Heart left ventricle (tissue), 16 donors: ENCODE measurements at regions not wholly inside any gene's neighbourhood (a gene's known extent, or its start where the extent isn't known, plus 50 kb on each side); places are given as distances from the start of the nearest gene placed in this dataset.
"Not testable (repeated sequence)": the region's sequence is repeated elsewhere in the genome, so short reads cannot be mapped to it uniquely, and the experiment has no call there.

Source experiments
- ATAC-seq, 4 donors: fragments of 200-7000 bp; cut with Tn5 transposase; one replicate each; pipeline ENCODE4 v1.9.1; 2020 to 2022; ENCODE audit warnings: moderate library complexity in 4 of 4, mild to moderate bottlenecking in 3 of 4, moderate number of reproducible peaks in 1 of 4
- DNase-seq, 5 donors: peaks; one replicate each; pipeline ENCODE4 v3.0.0-alpha.2; 2020
- H3K27ac ChIP-seq, 12 donors: fragments of 200-600 bp; sonication (generic) in 4 of 12; one replicate each; pipeline versions ENCODE4 v1.5.0 to v1.8.0; 2016 to 2022; ENCODE audit warnings: mild to moderate bottlenecking in 2 of 12
- H3K27me3 ChIP-seq, 9 donors: fragments of 200-600 bp; sonication (generic) in 2 of 9; one replicate each; pipeline versions ENCODE4 v1.5.1 to v1.8.0; 2016 to 2022; ENCODE audit warnings: mild to moderate bottlenecking in 3 of 9
- H3K36me3 ChIP-seq, 9 donors: fragments of 200-600 bp; sonication (generic) in 2 of 9; one replicate each; pipeline versions ENCODE4 v1.5.0 to v1.8.0; 2018 to 2022; ENCODE audit warnings: mild to moderate bottlenecking in 2 of 9
- H3K4me1 ChIP-seq, 12 donors: fragments of 200-600 bp; sonication (generic) in 4 of 12; one replicate each; pipeline versions ENCODE4 v1.5.0 to v1.8.0; 2016 to 2022; ENCODE audit warnings: mild to moderate bottlenecking in 3 of 12
- H3K4me3 ChIP-seq, 12 donors: fragments of 200-600 bp; sonication (generic) in 4 of 12; one replicate each; pipeline versions ENCODE4 v1.5.0 to v1.8.0; 2017 to 2022; ENCODE audit warnings: mild to moderate bottlenecking in 9 of 12, moderate library complexity in 4 of 12
- H3K9me3 ChIP-seq, 12 donors: fragments of 200-600 bp; sonication (generic) in 4 of 12; one replicate each; pipeline versions ENCODE4 v1.5.0 to v1.8.0; 2016 to 2022; ENCODE audit warnings: mild to moderate bottlenecking in 1 of 12
- CTCF ChIP-seq, 12 donors: fragments of 200-600 bp; sonication (generic) in 4 of 12; IDR thresholded peaks; one replicate each; pipeline versions ENCODE4 v1.5.0 to v1.8.0; 2018 to 2022; ENCODE audit warnings: antibody characterized with exemption in 12 of 12, mild to moderate bottlenecking in 5 of 12
- POLR2A ChIP-seq, 2 donors: fragments of 450-650 bp; IDR thresholded peaks; one replicate each; pipeline ENCODE4 v1.6.1; 2017; ENCODE audit warnings: antibody characterized with exemption in 2 of 2, mild to moderate bottlenecking in 2 of 2, moderate library complexity in 2 of 2
- WGBS, 4 donors: extraction: QIAGEN DNeasy Blood & Tissue Kit in 2 of 4; methylation state at CpG; one replicate each; pipeline versions ENCODE4 v1.1.5 to v1.1.7; 2013 to 2018; 5-methylcytosine and 5-hydroxymethylcytosine counted together
- intact Hi-C, 10 donors: fragments of 100-400 bp; cut with DNase I; formaldehyde crosslinking; loops; one replicate each; pipeline versions ENCODE4 v1.11.1 to v1.14.2; 2022
- donor health status: ischemic (EF 13 %, LVEDD 7.1; RV severe dilation, severe dysfunction).
- donor health status: healthy with polysubstance abuse.
- donor health status: DM: no; HTN: yes; CAD: no.
- donor health status: DM: no; HTN: no; CAD: no.
- donor health status: ischemic (EF 25% LVEDD 6.9; RV normal size, moderate dysfunction).
- donor health status: ischemic (EF 25% LVEDD 5.7; RV mildly dilated, moderate dysfunction).
- donor health status: healthy.
- donor health status: DM: yes; HTN: yes; CAD: no.
- donor health status: ischemic (EF 35%, LVEDD 5.7; RV mildly dilated, moderate dysfunction).
- donor health status: nonischemic (EF 11% LVEDD 7.7; RV severe dilation, severe dysfunction).
- donor health status: DM: yes; HTN: yes; CAD: no.
- donor health status: PGD.
- donor health status: ischemic (EF 29% LVEDD 5.4; RV normal size, mild dysfunction).
- donor health status: nonischemic (EF 23%, LVEDD 6.1; RV moderate dilation, normal function).

DNA sequence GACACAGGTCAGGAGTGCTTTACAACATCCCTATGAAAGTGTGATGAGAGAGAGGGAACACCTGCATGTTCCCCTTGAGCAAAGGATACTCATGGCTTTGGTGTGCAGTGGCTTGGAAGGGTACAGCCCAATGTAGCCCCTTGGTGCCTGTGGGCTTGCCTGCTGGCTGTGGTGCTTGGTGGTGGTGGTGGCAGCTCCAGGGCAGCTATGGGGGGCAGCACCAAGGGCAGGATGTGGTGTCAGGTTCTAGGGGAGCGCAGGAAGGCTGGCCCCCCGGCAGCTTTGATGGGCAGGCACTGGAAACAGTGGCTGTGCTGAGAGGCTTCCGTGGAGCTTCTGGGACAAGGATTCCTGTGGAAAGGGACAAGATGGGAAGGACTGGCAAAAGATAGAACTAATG, 464.0 kb upstream of the ZMIZ1 start:
- TF ChIP-seq CTCF (IDR thresholded peaks at IDR 0.05): no peak
- TF ChIP-seq POLR2A (IDR thresholded peaks at IDR 0.05): no peak
- no peak overlapping the region for H3K4me3 ChIP-seq
- H3K9me3 ChIP-seq: peaks cover 0 to 18% (median 2%) of the 10 kb centered on the region in 12 donors
- ATAC-seq: no peak
- no peak for DNase-seq
- no peak overlapping the region for H3K27ac ChIP-seq
- H3K27me3 ChIP-seq: no peaks in the 10 kb centered on the region
- intact Hi-C loops: no loop called here
- no peaks in the 10 kb centered on the region for H3K36me3 ChIP-seq
- no peaks in the 10 kb centered on the region for H3K4me1 ChIP-seq
- WGBS, 4 donors: 77 to 87% (median 82%) methylated on average over 3 of the region's 3 CpGs

- no peak overlapping the region for H3K27ac ChIP-seq
- no peaks in the 10 kb centered on the region for H3K27me3 ChIP-seq
- TF ChIP-seq CTCF (IDR thresholded peaks at IDR 0.05): no peak
- TF ChIP-seq POLR2A (IDR thresholded peaks at IDR 0.05): no peak
- ATAC-seq: no peak
- WGBS, 4 donors: 66 to 78% (median 77%) methylated on average over 4 of the region's 4 CpGs
- no peak overlapping the region for H3K4me3 ChIP-seq
- peaks cover 0 to 21% (median 2%) of the 10 kb centered on the region in 12 donors for H3K9me3 ChIP-seq
- no peak for DNase-seq
- intact Hi-C loops: no loop called here
- H3K36me3 ChIP-seq: no peaks in the 10 kb centered on the region
- no peaks in the 10 kb centered on the region for H3K4me1 ChIP-seq
Measured at GRCh38 chr10:78605800-78606350, 462.9 kb upstream of the ZMIZ1 start.

DNA sequence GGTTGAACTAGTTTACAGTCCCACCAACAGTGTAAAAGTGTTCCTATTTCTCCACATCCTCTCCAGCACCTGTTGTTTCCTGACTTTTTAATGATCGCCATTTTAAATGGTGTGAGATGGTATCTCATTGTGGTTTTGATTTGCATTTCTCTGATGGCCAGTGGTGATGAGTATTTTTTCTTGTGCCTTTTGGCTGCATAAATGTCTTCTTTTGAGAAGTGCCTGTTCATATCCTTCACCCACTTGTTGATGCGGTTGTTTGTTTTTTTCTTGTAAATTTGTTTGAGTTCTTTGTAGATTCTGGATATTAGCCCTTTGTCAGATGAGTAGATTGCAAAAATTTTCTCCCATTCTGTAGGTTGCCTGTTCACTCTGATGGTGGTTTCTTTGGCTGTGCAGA, 462.0 kb upstream of the ZMIZ1 start:
- H3K27ac ChIP-seq: not testable (repeated sequence)

DNA sequence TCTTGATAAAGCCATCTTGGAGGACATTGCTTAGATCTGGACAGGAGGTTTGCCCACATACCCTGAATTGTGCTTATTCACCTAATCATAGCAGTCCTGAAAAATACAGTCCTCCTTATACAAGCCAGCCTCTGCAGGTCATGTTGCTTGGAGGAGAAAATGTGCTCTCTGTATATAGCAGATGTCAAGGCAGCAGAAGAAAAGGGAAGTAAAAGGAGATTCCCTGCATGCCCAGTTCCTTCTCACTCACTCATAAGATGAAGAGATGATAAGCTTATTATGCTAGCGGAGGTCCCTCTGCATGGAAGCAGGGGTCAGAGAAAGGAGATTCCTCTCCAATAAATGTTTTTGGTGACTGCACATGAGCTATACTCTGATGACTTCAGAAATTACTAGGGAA, 458.8 kb upstream of the ZMIZ1 start:
- H3K4me1 ChIP-seq: no peaks in the 10 kb centered on the region
- no peak overlapping the region for H3K27ac ChIP-seq
- no peak for DNase-seq
- TF ChIP-seq POLR2A (IDR thresholded peaks at IDR 0.05): no peak
- TF ChIP-seq CTCF (IDR thresholded peaks at IDR 0.05): no peak
- H3K36me3 ChIP-seq: no peaks in the 10 kb centered on the region
- intact Hi-C loops: no loop called here
- peaks cover 0 to 21% (median 2%) of the 10 kb centered on the region in 12 donors for H3K9me3 ChIP-seq
- WGBS, 4 donors: 76 to 95% (median 86%) methylated on average over 1 of the region's 1 CpG
- ATAC-seq: no peak
- H3K4me3 ChIP-seq: no peak overlapping the region
- no peaks in the 10 kb centered on the region for H3K27me3 ChIP-seq

More for the DNA sequence above, 462.0 kb upstream of the ZMIZ1 start:
- H3K27me3 ChIP-seq, H3K4me3 ChIP-seq, H3K4me1 ChIP-seq, DNase-seq, intact Hi-C loops, H3K36me3 ChIP-seq, ATAC-seq: not testable (repeated sequence)
- WGBS, 4 donors: 91 to 96% (median 92%) methylated on average over 2 of the region's 2 CpGs
- H3K9me3 ChIP-seq: peaks cover 0 to 21% (median 2%) of the 10 kb centered on the region in 12 donors

GRCh38 chr10:78613132-78613531, 455.6 kb upstream of the ZMIZ1 start:
- H3K4me3 ChIP-seq: no peak overlapping the region
- TF ChIP-seq POLR2A (IDR thresholded peaks at IDR 0.05) (no peak), CTCF (IDR thresholded peaks at IDR 0.05) (no peak)
- no peaks in the 10 kb centered on the region for H3K36me3 ChIP-seq
- ATAC-seq: no peak
- H3K4me1 ChIP-seq: peaks cover 0 to 2% (median 0%) of the 10 kb centered on the region in 12 donors
- peaks cover 0 to 19% (median 2%) of the 10 kb centered on the region in 12 donors for H3K9me3 ChIP-seq
- DNase-seq: no peak
- H3K27ac ChIP-seq: no peak overlapping the region
- no peaks in the 10 kb centered on the region for H3K27me3 ChIP-seq
- intact Hi-C loops: no loop called here
